ENCODE measurements at regions not wholly inside any gene's neighbourhood (a gene's known extent, or its start where the extent isn't known, plus 50 kb on each side); places are given as distances from the start of the nearest gene placed in this dataset.

- Histone ChIP-seq H3K23ac (ENCODE audit: insufficient read length, low read depth, low read length) (no peak overlapping the region), H4K20me1 (ENCODE audit: control insufficient read depth, insufficient read depth, insufficient read length) (no peaks in the 10 kb centered on the region), H4K5ac (ENCODE audit: insufficient read length, low read depth, low read length) (no peak overlapping the region), H4K91ac (ENCODE audit: insufficient read length, low read depth, low read length) (no peak overlapping the region), H2BK5ac (ENCODE audit: insufficient read length, low read length) (no peak overlapping the region), H2AK5ac (ENCODE audit: insufficient read length, low read length) (no peak overlapping the region), H4K8ac (replicated peaks; ENCODE audit: insufficient read length, low read depth, low read length) (no peak overlapping the region), H2BK15ac (ENCODE audit: low read depth, low read length) (no peak overlapping the region), H3K23me2 (ENCODE audit: insufficient read length, low read depth, low read length, poor library complexity, severe bottlenecking) (no peaks in the 10 kb centered on the region), H3K79me2 (ENCODE audit: insufficient read depth, low read length) (no peaks in the 10 kb centered on the region), H3K27me3 (ENCODE audit: insufficient read depth, low read length) (no peaks in the 10 kb centered on the region), H2BK120ac (ENCODE audit: low read depth, low read length, poor library complexity, severe bottlenecking) (no peak overlapping the region), H3T11ph (ENCODE audit: low read length) (no peak overlapping the region), H3K79me1 (ENCODE audit: insufficient read depth, low read depth, low read length, poor library complexity, severe bottlenecking) (no peaks in the 10 kb centered on the region), H3K27ac (ENCODE audit: insufficient read length, low read depth, low read length) (no peak overlapping the region), H2AFZ (ENCODE audit: low read length) (no peak overlapping the region), H3K4me1 (ENCODE audit: insufficient read depth, low read length) (no peaks in the 10 kb centered on the region; the same call in 1 of the 2 replicates), H3K4me2 (ENCODE audit: insufficient read depth, insufficient read length, low read length) (no peak overlapping the region), H3K14ac (ENCODE audit: insufficient read depth, low read length) (no peak overlapping the region), H2BK20ac (ENCODE audit: low read depth, low read length, poor library complexity, severe bottlenecking) (no peak overlapping the region), H2BK12ac (ENCODE audit: insufficient read length, low read depth, low read length) (no peak overlapping the region), H3K18ac (ENCODE audit: insufficient read length, low read depth, low read length) (no peak overlapping the region), H3K56ac (ENCODE audit: insufficient read length, low read depth, low read length) (no peak overlapping the region), H3K9me3 (ENCODE audit: control insufficient read depth, low read depth, low read length) (no peaks in the 10 kb centered on the region), H3K9ac (ENCODE audit: extremely low read depth, insufficient read length, low read length) (no peak overlapping the region), H3K4ac (ENCODE audit: low read depth, low read length) (no peak overlapping the region)
- Mint-ChIP-seq H3K27me3 (ENCODE audit: low read depth) (no peaks in the 10 kb centered on the region), H3K36me3 (ENCODE audit: insufficient read depth in 1 of 3, low read depth in 3 of 3) (no peaks in the 10 kb centered on the region), H3K4me1 (no peaks in the 10 kb centered on the region), H3K9me3 (no peaks in the 10 kb centered on the region), H3K27ac (no peak overlapping the region), H3K4me3 (no peak overlapping the region)
- whole genome bisulfite sequencing (ENCODE audit: extremely low coverage, insufficient read length, low lambda C conversion rate): no CpG with 5 or more reads among the region's 4 CpGs
- TF ChIP-seq CTCF (conservative IDR thresholded peaks at IDR 0.05): no peak
- no peak for DNase-seq
Observed at GRCh38 chr12:16730772-16731171, 124.8 kb upstream of the LMO3 start.
